Neural crest cell (in vitro differentiated cells): ENCODE measurements at regions not wholly inside any gene's neighbourhood (a gene's known extent, or its start where the extent isn't known, plus 50 kb on each side); places are given as distances from the start of the nearest gene placed in this dataset.

ENCODE experiments used
- DNase-seq: peaks from one replicate; pipeline ENCODE4 v3.0.0; 2021; ENCODE audit warnings: low read depth, mixed read lengths, low spot score
- H3K27ac Mint-ChIP-seq: one replicate; pipeline ENCODE4 v1.8.0; 2021; ENCODE audit warnings: mild to moderate bottlenecking, mixed read lengths; ENCODE audit not compliant: unreplicated experiment
- H3K27me3 Mint-ChIP-seq: 2 replicates; pipeline ENCODE4 v1.8.0; 2021; ENCODE audit warnings: low read depth, mild to moderate bottlenecking, mixed read lengths
- H3K36me3 Mint-ChIP-seq: 2 replicates; pipeline ENCODE4 v1.8.0; 2021; ENCODE audit warnings: low read depth, mild to moderate bottlenecking, mixed read lengths
- H3K4me1 Mint-ChIP-seq: 2 replicates; pipeline ENCODE4 v1.8.0; 2021; ENCODE audit warnings: mixed read lengths
- H3K4me3 Mint-ChIP-seq: one replicate; pipeline ENCODE4 v1.8.0; 2021; ENCODE audit warnings: mild to moderate bottlenecking, mixed read lengths
- H3K9me3 Mint-ChIP-seq: 2 replicates; pipeline ENCODE4 v1.8.0; 2021; ENCODE audit warnings: mixed read lengths
- CTCF ChIP-seq: fragments of 200-600 bp; sonication (generic); conservative IDR thresholded peaks from 2 replicates; pipeline ENCODE4 v1.5.0; 2021; ENCODE audit warnings: antibody characterized with exemption, mild to moderate bottlenecking

- no peak for DNase-seq
- no peak for TF ChIP-seq CTCF
- Mint-ChIP-seq H3K27ac (no peak overlapping the region), H3K36me3 (no peaks in the 10 kb centered on the region), H3K9me3 (no peaks in the 10 kb centered on the region), H3K27me3 (peaks cover 14% of the 10 kb centered on the region), H3K4me3 (no peak overlapping the region), H3K4me1 (no peaks in the 10 kb centered on the region)
These were observed 201.5 kb downstream of the IRF8 start for GRCh38 chr16:86100205-86101136.

GRCh38 chr16:86101137-86101896 is 202.4 kb downstream of the IRF8 start:
- Mint-ChIP-seq H3K9me3 (no peaks in the 10 kb centered on the region), H3K27ac (no peak overlapping the region), H3K36me3 (no peaks in the 10 kb centered on the region), H3K4me3 (no peak overlapping the region), H3K4me1 (no peaks in the 10 kb centered on the region), H3K27me3 (peaks cover 14% of the 10 kb centered on the region)
- TF ChIP-seq CTCF = no peak
- DNase-seq = no peak

DNA sequence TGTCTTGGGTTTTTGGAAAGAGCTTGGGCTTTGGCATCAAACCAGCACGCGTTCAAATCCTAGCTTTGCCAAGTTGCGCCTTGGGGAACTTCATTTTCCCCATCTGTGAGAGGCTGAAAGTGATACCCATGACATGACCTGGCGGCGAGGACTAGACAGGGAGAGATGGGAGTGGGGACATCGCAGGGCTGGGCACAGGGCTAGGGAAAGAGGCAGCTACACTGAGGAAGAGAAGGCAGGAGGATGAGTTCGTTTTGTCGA is 202.9 kb downstream of the IRF8 start:
- DNase-seq = no peak
- Mint-ChIP-seq H3K4me3 (no peak overlapping the region), H3K4me1 (no peaks in the 10 kb centered on the region), H3K9me3 (no peaks in the 10 kb centered on the region), H3K36me3 (no peaks in the 10 kb centered on the region), H3K27ac (no peak overlapping the region), H3K27me3 (peaks cover 14% of the 10 kb centered on the region)
- no peak for TF ChIP-seq CTCF

GRCh38 chr16:86103320-86103719 is 204.4 kb downstream of the IRF8 start:
- Mint-ChIP-seq H3K9me3 (no peaks in the 10 kb centered on the region), H3K27me3 (peaks cover 11% of the 10 kb centered on the region), H3K27ac (no peak overlapping the region), H3K4me1 (no peaks in the 10 kb centered on the region), H3K4me3 (no peak overlapping the region), H3K36me3 (no peaks in the 10 kb centered on the region)
- no peak for TF ChIP-seq CTCF
- no peak for DNase-seq

DNA sequence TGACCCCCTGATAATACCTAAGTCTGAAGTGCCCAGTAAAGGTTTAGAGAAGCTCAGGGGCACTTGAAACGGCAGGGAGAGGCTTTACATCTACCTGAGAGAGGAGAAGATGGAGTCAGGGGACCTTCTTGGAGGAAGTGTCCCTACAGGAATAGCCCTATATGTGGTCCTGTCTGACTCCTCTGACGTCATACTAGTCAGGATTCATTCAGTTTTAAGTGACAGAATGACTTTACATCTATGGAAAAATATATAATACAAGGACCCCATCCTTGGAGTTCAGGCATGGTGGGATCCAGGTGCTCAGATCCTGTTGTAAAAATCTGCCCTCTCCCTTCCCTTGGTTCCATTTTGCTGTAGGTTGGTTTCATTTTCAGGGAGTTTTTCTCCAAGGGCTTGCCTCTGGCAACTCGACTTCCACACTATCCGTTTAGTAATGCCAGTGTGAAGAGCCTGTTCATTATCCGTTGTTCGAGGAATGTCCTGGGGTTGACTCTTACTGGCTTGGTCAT is 205.6 kb downstream of the IRF8 start:
- Mint-ChIP-seq H3K9me3 (no peaks in the 10 kb centered on the region), H3K27me3 (peaks cover 8% of the 10 kb centered on the region), H3K4me1 (no peaks in the 10 kb centered on the region), H3K4me3 (no peak overlapping the region), H3K36me3 (no peaks in the 10 kb centered on the region), H3K27ac (no peak overlapping the region)
- DNase-seq = no peak
- no peak for TF ChIP-seq CTCF
